MCF 10A (cell line): ENCODE measurements at regions not wholly inside any gene's neighbourhood (a gene's known extent, or its start where the extent isn't known, plus 50 kb on each side); places are given as distances from the start of the nearest gene placed in this dataset.

Source experiments
- BruUV-seq: library from RNA; stranded (reverse); fragments of 400-500 nt; replicated peaks from 2 replicates; lab custom pipeline; 2021; lab: Mats Ljungman, UMichigan
- CTCF ChIA-PET: fragments of 300-600 bp; sonication (Branson Sonifier 250); formaldehyde crosslinking; extraction: SDS; loops from one replicate; lab custom pipeline; 2021; ENCODE audit warnings: antibody characterized with exemption, inconsistent platforms; lab: Yijun Ruan, JAX
- POLR2A ChIA-PET: fragments of 300-600, 350-650 bp; sonication (Branson Sonifier 250); formaldehyde crosslinking; extraction: SDS; loops from one replicate; lab custom pipeline; 2020; ENCODE audit warnings: antibody characterized with exemption, inconsistent platforms; lab: Yijun Ruan, JAX
- DNase-seq: peaks from one replicate; pipeline ENCODE4 v3.0.0-alpha.2; 2018; ENCODE audit not compliant: unreplicated experiment
- H3K27ac Mint-ChIP-seq: one replicate; pipeline ENCODE4 v1.8.0; 2022; ENCODE audit warnings: mild to moderate bottlenecking, low read depth, mixed read lengths; ENCODE audit not compliant: unreplicated experiment
- H3K27me3 Mint-ChIP-seq: one replicate; pipeline ENCODE4 v1.8.0; 2022; ENCODE audit warnings: mixed read lengths; ENCODE audit not compliant: insufficient read depth, unreplicated experiment
- H3K36me3 Mint-ChIP-seq: one replicate; pipeline ENCODE4 v1.8.0; 2022; ENCODE audit warnings: mild to moderate bottlenecking, moderate library complexity, mixed read lengths; ENCODE audit not compliant: insufficient read depth, unreplicated experiment
- H3K4me1 Mint-ChIP-seq: one replicate; pipeline ENCODE4 v1.8.0; 2022; ENCODE audit warnings: mixed read lengths; ENCODE audit not compliant: insufficient read depth, unreplicated experiment
- H3K4me3 Mint-ChIP-seq: one replicate; pipeline ENCODE4 v1.8.0; 2022; ENCODE audit warnings: mild to moderate bottlenecking, moderate library complexity, mixed read lengths; ENCODE audit not compliant: unreplicated experiment
- H3K9me3 Mint-ChIP-seq: one replicate; pipeline ENCODE4 v1.8.0; 2022; ENCODE audit warnings: mixed read lengths; ENCODE audit not compliant: unreplicated experiment
- CTCF ChIP-seq: fragments of 200-600 bp; IDR thresholded peaks from one replicate; pipeline ENCODE4 v1.8.0; 2022; ENCODE audit warnings: antibody characterized with exemption, mild to moderate bottlenecking; ENCODE audit not compliant: unreplicated experiment
- intact Hi-C: fragments of 100-400 bp; cut with micrococcal nuclease; formaldehyde crosslinking; loops from 2 replicates; pipeline ENCODE4 v1.14.1; 2022

GRCh38 chr11:116540645-116541304 lies 232.0 kb downstream of the BUD13 start:
- intact Hi-C loops: no loop called here
- Mint-ChIP-seq H3K27me3 (no peaks in the 10 kb centered on the region), H3K9me3 (no peaks in the 10 kb centered on the region), H3K4me1 (no peaks in the 10 kb centered on the region), H3K36me3 (no peaks in the 10 kb centered on the region), H3K4me3 (no peak overlapping the region), H3K27ac (no peak overlapping the region)
- no peak for DNase-seq
- ChIA-PET POLR2A (no interaction called here), CTCF (no interaction called here)
- BruUV-seq: no TSS peak
- TF ChIP-seq CTCF: no peak

GRCh38 chr11:116539836-116540418 lies 232.9 kb downstream of the BUD13 start:
- Mint-ChIP-seq H3K9me3 (no peaks in the 10 kb centered on the region), H3K36me3 (no peaks in the 10 kb centered on the region), H3K4me1 (no peaks in the 10 kb centered on the region), H3K27ac (no peak overlapping the region), H3K27me3 (peaks cover under 1% of the 10 kb centered on the region), H3K4me3 (no peak overlapping the region)
- no peak for DNase-seq
- CTCF ChIA-PET: interaction anchor here (0.6 kb wide), 1 partner anchor 640 kb away, joined by 5 read pairs; no protein-coding TSS in a partner anchor
- TF ChIP-seq CTCF: no peak
- POLR2A ChIA-PET: interaction anchor here (1.3 kb wide), 1 partner anchor 178 kb away, joined by 3 read pairs; no protein-coding TSS in a partner anchor
- no TSS peak for BruUV-seq
- intact Hi-C loops: no loop called here

DNA sequence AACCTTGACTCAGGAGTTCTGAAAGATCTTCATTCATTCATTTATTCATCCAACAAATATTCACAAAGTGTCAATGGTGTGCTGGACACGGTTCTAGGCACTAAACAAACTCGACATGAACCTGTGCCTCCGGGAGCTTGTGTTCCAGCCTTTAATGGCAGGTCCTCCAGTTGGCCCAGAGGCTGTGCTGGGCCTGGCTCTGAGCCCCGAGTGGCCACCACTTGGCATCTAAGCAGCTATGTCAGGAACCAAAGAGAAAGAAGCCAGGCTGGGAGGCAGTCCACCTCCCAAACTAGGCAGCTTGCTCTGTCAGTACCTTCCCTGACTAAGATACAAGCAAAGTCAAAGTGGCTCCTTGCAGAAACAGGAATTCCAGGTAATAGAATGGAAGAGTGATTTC lies 233.6 kb downstream of the BUD13 start:
- Mint-ChIP-seq H3K4me3 (no peak overlapping the region), H3K4me1 (no peaks in the 10 kb centered on the region), H3K9me3 (no peaks in the 10 kb centered on the region), H3K27ac (no peak overlapping the region), H3K36me3 (no peaks in the 10 kb centered on the region), H3K27me3 (peaks cover 8% of the 10 kb centered on the region)
- ChIA-PET CTCF (no interaction called here), POLR2A (interaction anchor here (0.9 to 1.3 kb wide), 2 partner anchors 177 to 1890 kb away, joined by 3 read pairs; no protein-coding TSS in a partner anchor)
- no TSS peak for BruUV-seq
- DNase-seq: no peak
- intact Hi-C loops: no loop called here
- no peak for TF ChIP-seq CTCF

DNA sequence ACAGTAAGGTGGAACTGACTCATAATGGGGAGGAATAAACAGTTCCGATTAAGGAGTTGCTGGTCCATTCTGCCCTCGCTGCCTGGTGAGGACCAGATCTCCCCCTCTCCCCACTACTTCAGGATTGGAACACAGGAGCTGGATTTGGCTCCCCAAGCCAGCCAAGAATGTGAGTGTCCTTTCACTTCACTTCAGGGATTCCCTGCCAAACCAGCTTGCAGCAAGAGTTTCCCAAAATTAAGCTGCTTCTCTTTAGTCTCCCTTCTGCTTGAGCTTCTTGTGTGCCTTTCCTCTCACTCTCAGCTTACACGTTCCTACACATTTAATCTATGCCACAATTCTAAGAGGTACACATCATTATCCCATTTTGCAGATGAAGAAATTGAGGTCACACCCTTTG lies 234.1 kb downstream of the BUD13 start:
- BruUV-seq: no TSS peak
- CTCF ChIA-PET: interaction anchor here (0.9 kb wide), 1 partner anchor 28 kb away, joined by 3 read pairs; no protein-coding TSS in a partner anchor
- POLR2A ChIA-PET: interaction anchor here (0.9 to 1.3 kb wide), 2 partner anchors 177 to 1889 kb away, joined by 3 read pairs; no protein-coding TSS in a partner anchor
- TF ChIP-seq CTCF: no peak
- no peak overlapping the region for H3K27ac Mint-ChIP-seq
- H3K27me3 Mint-ChIP-seq: peaks cover 13% of the 10 kb centered on the region
- H3K36me3 Mint-ChIP-seq: no peaks in the 10 kb centered on the region
- no peak for DNase-seq
- intact Hi-C loops: no loop called here
- no peaks in the 10 kb centered on the region for H3K4me1 Mint-ChIP-seq
- no peak overlapping the region for H3K4me3 Mint-ChIP-seq
- H3K9me3 Mint-ChIP-seq: no peaks in the 10 kb centered on the region
